Activated CD4-positive, alpha-beta T cell treated with anti-CD3 and anti-CD28 coated beads, Interleukin-2, amount 10 ng/mL, durations not matched to agents 7 days and 5 days (primary cell): ENCODE measurements at regions not wholly inside any gene's neighbourhood (a gene's known extent, or its start where the extent isn't known, plus 50 kb on each side); places are given as distances from the start of the nearest gene placed in this dataset. TPM values are rescaled to one million over a fixed set of nuclear protein-coding genes. Genes with fewer than 3 reads are reported as not detected.

ENCODE experiments used
- microRNA-seq: library from miRNA; unstranded; fragments of <30 nt; microRNA quantifications from one replicate; pipeline ENCODE4 v1.2.0, GENCODE V29; 2021; ENCODE audit warnings: borderline microRNAs expressed, borderline replicate concordance

Small RNA genes lying in the stretch of these regions (microRNA-seq; reads per million reads assigned to microRNA genes)
- gene MIR7702, result not detected
